Body of pancreas (tissue), 4 donors: ENCODE measurements at regions not wholly inside any gene's neighbourhood (a gene's known extent, or its start where the extent isn't known, plus 50 kb on each side); places are given as distances from the start of the nearest gene placed in this dataset.

Experiments used
- ATAC-seq: fragments of 150-250 bp; one replicate; pipeline ENCODE4 v1.9.1; 2016
- DNase-seq, 4 donors: peaks; one replicate each; pipeline ENCODE4 v3.0.0-alpha.2; 2019
- H3K27ac ChIP-seq, 4 donors: fragments of 200-600 bp; sonication (generic); 1 replicate in 3 of 4; 2 replicates in 1 of 4; pipeline versions ENCODE4 v1.5.1 to v1.6.1; 2016 to 2019; ENCODE audit warnings: mild to moderate bottlenecking in 1 of 4, mixed read lengths in 1 of 4, moderate library complexity in 1 of 4
- H3K27me3 ChIP-seq, 2 donors: fragments of 200-600 bp; sonication (generic); one replicate each; pipeline ENCODE4 v1.6.0; 2016; ENCODE audit warnings: mild to moderate bottlenecking in 1 of 2
- H3K36me3 ChIP-seq, 2 donors: fragments of 200-600 bp; sonication (generic); replicated peaks in 1 of 2; 2 replicates each; pipeline ENCODE4 v1.5.1; 2016; ENCODE audit warnings: low read depth in 2 of 2; ENCODE audit not compliant: insufficient read depth in 1 of 2
- H3K4me1 ChIP-seq: fragments of 200-600 bp; sonication (generic); one replicate; pipeline ENCODE4 v1.6.0; 2016
- H3K4me3 ChIP-seq, 2 donors: fragments of 200-600 bp; sonication (generic); 1 replicate in 1 of 2; 2 replicates in 1 of 2; pipeline ENCODE4 v1.5.1; 2016 to 2019
- H3K9me3 ChIP-seq, 3 donors: fragments of 200-600 bp; sonication (generic); 1 replicate in 2 of 3; 2 replicates in 1 of 3; pipeline ENCODE4 v1.5.1; 2016
- POLR2A ChIP-seq, 3 donors: fragments of 450-650 bp; IDR thresholded peaks; one replicate each; pipeline ENCODE4 v1.6.1; 2016; ENCODE audit warnings: antibody characterized with exemption in 3 of 3, mild to moderate bottlenecking in 2 of 3
- WGBS, 2 donors: methylation state at CpG; one replicate each; pipeline ENCODE4 v1.1.5; 2017; 5-methylcytosine and 5-hydroxymethylcytosine counted together
- intact Hi-C: fragments of 100-400 bp; cut with DNase I; formaldehyde crosslinking; loops from one replicate; pipeline ENCODE4 v1.15.1; 2023
- TF ChIP-seq, protein P1 (sequence below), 7 experiments: fragments of 450-650 bp in 4 of 7; fragments of 200-600 bp in 3 of 7; sonication (generic) in 3 of 7; IDR thresholded peaks; one replicate each; pipeline ENCODE4 v1.5.1; 2016 to 2019; ENCODE audit warnings: antibody characterized with exemption in 7 of 7

- TF ChIP-seq, protein P1, sequence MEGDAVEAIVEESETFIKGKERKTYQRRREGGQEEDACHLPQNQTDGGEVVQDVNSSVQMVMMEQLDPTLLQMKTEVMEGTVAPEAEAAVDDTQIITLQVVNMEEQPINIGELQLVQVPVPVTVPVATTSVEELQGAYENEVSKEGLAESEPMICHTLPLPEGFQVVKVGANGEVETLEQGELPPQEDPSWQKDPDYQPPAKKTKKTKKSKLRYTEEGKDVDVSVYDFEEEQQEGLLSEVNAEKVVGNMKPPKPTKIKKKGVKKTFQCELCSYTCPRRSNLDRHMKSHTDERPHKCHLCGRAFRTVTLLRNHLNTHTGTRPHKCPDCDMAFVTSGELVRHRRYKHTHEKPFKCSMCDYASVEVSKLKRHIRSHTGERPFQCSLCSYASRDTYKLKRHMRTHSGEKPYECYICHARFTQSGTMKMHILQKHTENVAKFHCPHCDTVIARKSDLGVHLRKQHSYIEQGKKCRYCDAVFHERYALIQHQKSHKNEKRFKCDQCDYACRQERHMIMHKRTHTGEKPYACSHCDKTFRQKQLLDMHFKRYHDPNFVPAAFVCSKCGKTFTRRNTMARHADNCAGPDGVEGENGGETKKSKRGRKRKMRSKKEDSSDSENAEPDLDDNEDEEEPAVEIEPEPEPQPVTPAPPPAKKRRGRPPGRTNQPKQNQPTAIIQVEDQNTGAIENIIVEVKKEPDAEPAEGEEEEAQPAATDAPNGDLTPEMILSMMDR (IDR thresholded peaks at IDR 0.05), result no peak
- TF ChIP-seq POLR2A (IDR thresholded peaks at IDR 0.05), result no peak
- Histone ChIP-seq H3K36me3 (no peaks in the 10 kb centered on the region), H3K4me3 (no peak overlapping the region), H3K9me3 (no peaks in the 10 kb centered on the region), H3K4me1 (no peaks in the 10 kb centered on the region), H3K27me3 (no peaks in the 10 kb centered on the region), H3K27ac (no peak overlapping the region)
- 100% methylated on average over 1 of the region's 1 CpG; no CpG with 5 or more reads in 1 of the 2 donors for WGBS, 2 donors
- no peak for DNase-seq
- ATAC-seq, result no peak
- intact Hi-C loops, result no loop called here
Measured at GRCh38 chrY:7805624-7806023, 894.1 kb upstream of the AMELY start.

DNA sequence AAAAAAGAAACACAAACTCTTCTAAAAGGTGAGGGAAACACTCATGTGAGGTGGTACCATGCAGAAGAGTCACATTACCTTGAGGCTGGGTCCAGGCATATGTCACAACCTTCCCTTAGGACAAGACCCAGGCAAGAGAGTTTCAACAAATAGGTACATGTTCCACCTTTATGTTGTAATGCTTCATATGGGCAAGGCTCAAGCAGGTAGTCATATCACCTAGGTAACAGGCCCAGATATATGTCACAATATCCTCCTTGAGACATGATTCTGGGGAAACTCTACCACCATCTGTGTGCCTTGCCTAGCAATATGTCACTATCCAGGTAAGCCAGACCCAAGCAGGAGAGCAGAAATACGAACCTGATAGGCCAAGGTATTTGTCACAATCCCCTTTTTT is 892.2 kb upstream of the AMELY start:
- DNase-seq (no peak), ATAC-seq (no peak)
- intact Hi-C loops, result no loop called here
- Histone ChIP-seq H3K27ac (no peak overlapping the region), H3K36me3 (no peaks in the 10 kb centered on the region), H3K9me3 (no peaks in the 10 kb centered on the region), H3K4me1 (no peaks in the 10 kb centered on the region), H3K27me3 (no peaks in the 10 kb centered on the region), H3K4me3 (no peak overlapping the region)
- no peak for TF ChIP-seq POLR2A (IDR thresholded peaks at IDR 0.05)
- TF ChIP-seq, protein P1 (IDR thresholded peaks at IDR 0.05), result no peak
- WGBS, 2 donors, result 60 to 100% methylated on average over 1 of the region's 1 CpG

DNA sequence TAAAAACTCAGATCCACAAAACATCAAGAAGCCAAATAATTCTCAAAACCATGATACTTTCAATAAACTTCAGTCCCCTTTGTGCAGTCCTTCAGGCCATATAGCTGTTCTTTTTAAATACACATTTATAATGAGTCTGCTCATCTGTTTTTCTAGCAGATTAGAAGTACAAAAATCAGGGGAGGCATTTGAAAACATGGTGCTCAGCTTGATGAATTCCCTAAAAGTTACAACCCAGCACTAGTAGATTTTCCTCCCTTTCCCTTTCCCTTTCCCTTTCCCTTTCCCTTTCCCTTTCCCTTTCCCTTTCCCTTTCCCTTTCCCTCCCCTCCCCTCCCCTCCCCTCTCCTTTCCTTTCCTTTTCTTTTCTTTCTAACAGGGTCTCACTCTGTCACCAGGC is 884.6 kb upstream of the AMELY start:
- no peaks in the 10 kb centered on the region for H3K36me3 ChIP-seq
- no peaks in the 10 kb centered on the region for H3K9me3 ChIP-seq
- no peak for DNase-seq
- H3K27ac ChIP-seq, result no peak overlapping the region
- H3K27me3 ChIP-seq, result no peaks in the 10 kb centered on the region
- H3K4me3 ChIP-seq, result no peak overlapping the region
- ATAC-seq, result no peak
- H3K4me1 ChIP-seq, result no peaks in the 10 kb centered on the region
- no peak for TF ChIP-seq POLR2A (IDR thresholded peaks at IDR 0.05)
- TF ChIP-seq, protein P1 (IDR thresholded peaks at IDR 0.05), result no peak
- intact Hi-C loops, result no loop called here

GRCh38 chrY:7794441-7794840 is 882.9 kb upstream of the AMELY start:
- no peak overlapping the region for H3K27ac ChIP-seq
- intact Hi-C loops, result no loop called here
- ATAC-seq, result no peak
- no peaks in the 10 kb centered on the region for H3K9me3 ChIP-seq
- DNase-seq, result peak in 1 of 4 donors; percentile 22
- no peaks in the 10 kb centered on the region for H3K36me3 ChIP-seq
- no peak for TF ChIP-seq POLR2A (IDR thresholded peaks at IDR 0.05)
- TF ChIP-seq, protein P1 (IDR thresholded peaks at IDR 0.05), result no peak
- H3K27me3 ChIP-seq, result no peaks in the 10 kb centered on the region
- H3K4me1 ChIP-seq, result no peaks in the 10 kb centered on the region
- no peak overlapping the region for H3K4me3 ChIP-seq
- 18 to 21% methylated on average over 1 of the region's 1 CpG for WGBS, 2 donors

- H3K4me3 ChIP-seq, result no peak overlapping the region
- WGBS, 2 donors, result 72 to 82% methylated on average over 2 of the region's 2 CpGs
- no peaks in the 10 kb centered on the region for H3K9me3 ChIP-seq
- H3K27ac ChIP-seq, result no peak overlapping the region
- TF ChIP-seq, protein P1 (IDR thresholded peaks at IDR 0.05), result no peak
- TF ChIP-seq POLR2A (IDR thresholded peaks at IDR 0.05), result no peak
- H3K36me3 ChIP-seq, result no peaks in the 10 kb centered on the region
- H3K4me1 ChIP-seq, result no peaks in the 10 kb centered on the region
- no peaks in the 10 kb centered on the region for H3K27me3 ChIP-seq
- ATAC-seq, result no peak
- DNase-seq, result no peak
- intact Hi-C loops, result no loop called here
Measured at GRCh38 chrY:7793989-7794388, 882.4 kb upstream of the AMELY start.
